ENCODE measurements at regions not wholly inside any gene's neighbourhood (a gene's known extent, or its start where the extent isn't known, plus 50 kb on each side); places are given as distances from the start of the nearest gene placed in this dataset.
A peak's percentile ranks its signal among the peaks of the same experiment; 100 is the strongest.
"Not testable (repeated sequence)": the region's sequence is repeated elsewhere in the genome, so short reads cannot be mapped to it uniquely, and the experiment has no call there.

DNA sequence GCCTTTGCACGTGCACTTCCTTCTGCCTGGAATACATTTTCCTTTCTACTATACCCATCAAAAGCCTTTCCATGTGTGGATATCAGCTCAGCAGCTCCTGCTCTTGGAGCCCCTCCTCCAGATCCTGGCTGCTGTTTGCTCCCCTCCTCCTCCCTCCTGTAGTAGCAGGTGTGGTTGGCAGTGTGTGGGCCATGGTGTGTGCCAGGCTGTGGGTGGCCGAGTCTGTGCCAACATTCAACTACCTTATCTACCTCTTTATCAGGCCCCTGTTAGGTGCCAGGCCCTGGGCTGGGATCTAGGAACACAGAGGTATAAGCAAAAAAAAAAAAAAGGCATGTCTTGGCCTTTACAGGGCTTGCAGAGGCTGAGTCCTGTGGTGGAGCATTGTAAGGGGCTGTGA is 180.6 kb upstream of the JUN start:
- Histone ChIP-seq H3K27me3 (ENCODE audit: control insufficient read depth, insufficient read depth, low read length) (no peaks in the 10 kb centered on the region), H3K9me3 (ENCODE audit: control insufficient read depth, insufficient read depth, low read length) (no peaks in the 10 kb centered on the region), H3K4me1 (ENCODE audit: control insufficient read depth, insufficient read depth, low read length) (peaks cover 8% of the 10 kb centered on the region), H3K27ac (ENCODE audit: low read depth, low read length) (no peak overlapping the region), H3K36me3 (ENCODE audit: control insufficient read depth, insufficient read depth, low read length) (no peaks in the 10 kb centered on the region), H3K4me3 (ENCODE audit: low read depth, low read length) (no peak overlapping the region)
- WGBS (ENCODE audit: insufficient coverage), result 88% methylated on average over 1 of the region's 2 CpGs
- DNase-seq (ENCODE audit: low read depth in 4 of 6, low spot score in 6 of 6), result no peak

DNA sequence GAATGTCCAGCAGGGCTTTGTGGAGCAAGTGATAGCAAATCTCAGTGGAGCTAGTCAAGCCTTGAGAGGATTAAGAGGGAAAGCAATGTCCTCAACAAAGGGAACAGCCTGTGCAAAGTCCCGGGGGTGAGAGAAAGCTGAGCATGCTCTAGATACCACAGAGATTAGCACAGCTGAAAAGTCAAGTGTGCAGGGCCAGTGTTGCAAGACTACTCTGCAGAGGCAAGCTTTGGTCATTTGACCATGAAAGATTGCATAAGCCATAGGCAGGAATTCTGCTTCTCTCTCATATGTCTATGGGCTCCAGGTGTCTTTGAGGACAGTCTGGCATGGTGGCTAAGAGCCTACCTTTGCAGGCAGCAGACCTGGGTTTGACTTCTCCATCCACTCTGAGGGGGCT is 181.0 kb upstream of the JUN start:
- DNase-seq (ENCODE audit: low read depth in 4 of 6, low spot score in 6 of 6), result no peak
- Histone ChIP-seq H3K36me3 (ENCODE audit: control insufficient read depth, insufficient read depth, low read length) (no peaks in the 10 kb centered on the region), H3K4me3 (ENCODE audit: low read depth, low read length) (no peak overlapping the region), H3K4me1 (ENCODE audit: control insufficient read depth, insufficient read depth, low read length) (peaks cover 8% of the 10 kb centered on the region), H3K27ac (ENCODE audit: low read depth, low read length) (no peak overlapping the region), H3K9me3 (ENCODE audit: control insufficient read depth, insufficient read depth, low read length) (no peaks in the 10 kb centered on the region), H3K27me3 (ENCODE audit: control insufficient read depth, insufficient read depth, low read length) (no peaks in the 10 kb centered on the region)
- WGBS (ENCODE audit: insufficient coverage), result 94% methylated on average over 1 of the region's 1 CpG

- no peaks in the 10 kb centered on the region for H3K9me3 ChIP-seq (ENCODE audit: control insufficient read depth, insufficient read depth, low read length)
- H3K27ac ChIP-seq (ENCODE audit: low read depth, low read length), result no peak overlapping the region
- no peak for DNase-seq (ENCODE audit: low read depth in 4 of 6, low spot score in 6 of 6)
- no peaks in the 10 kb centered on the region for H3K27me3 ChIP-seq (ENCODE audit: control insufficient read depth, insufficient read depth, low read length)
- 86% methylated on average over 6 of the region's 6 CpGs for WGBS (ENCODE audit: insufficient coverage)
- H3K4me3 ChIP-seq (ENCODE audit: low read depth, low read length), result no peak overlapping the region
- peaks cover 8% of the 10 kb centered on the region for H3K4me1 ChIP-seq (ENCODE audit: control insufficient read depth, insufficient read depth, low read length)
- no peaks in the 10 kb centered on the region for H3K36me3 ChIP-seq (ENCODE audit: control insufficient read depth, insufficient read depth, low read length)
These were observed 182.5 kb upstream of the JUN start for GRCh38 chr1:58966103-58966916.

DNA sequence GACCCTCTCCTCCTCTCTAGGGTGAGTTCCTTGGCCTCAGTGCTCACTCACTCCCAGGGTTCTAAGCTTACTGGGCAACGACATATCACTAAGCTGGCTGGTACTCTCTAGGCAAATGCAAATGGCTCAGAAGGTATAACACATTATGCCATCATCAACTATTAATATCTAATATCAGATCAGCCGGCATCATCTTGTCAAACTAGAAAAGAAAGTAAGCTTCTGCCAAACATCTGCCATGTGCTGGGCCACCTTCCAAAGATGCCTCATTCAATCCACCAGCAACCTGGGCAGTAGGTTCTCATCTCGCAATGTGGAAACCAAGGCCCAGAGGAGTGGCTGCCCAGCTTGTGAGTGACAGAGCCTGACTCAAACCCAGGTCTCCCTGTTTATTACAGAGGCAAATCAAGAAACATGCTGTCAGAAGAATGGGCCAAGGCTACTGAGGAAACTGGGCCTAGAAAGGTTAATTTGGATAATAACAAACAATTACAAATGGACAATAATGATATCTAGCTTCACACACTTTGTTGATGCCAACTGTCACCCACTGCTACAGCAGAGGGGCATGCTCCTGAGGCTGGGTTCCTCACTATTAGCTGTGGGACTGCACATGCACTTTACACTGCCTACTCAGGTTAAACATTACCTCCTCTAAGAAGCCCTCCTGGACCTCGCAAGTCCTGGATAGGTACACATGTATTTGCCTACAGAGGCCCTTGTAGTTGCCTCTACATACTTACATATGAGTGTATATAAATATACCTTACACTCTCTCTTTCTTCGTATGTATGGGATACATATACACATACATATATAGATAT is 183.3 kb upstream of the JUN start:
- H3K4me1 ChIP-seq (ENCODE audit: control insufficient read depth, insufficient read depth, low read length), result peaks cover 8% of the 10 kb centered on the region
- H3K27ac ChIP-seq (ENCODE audit: low read depth, low read length), result no peak overlapping the region
- DNase-seq (ENCODE audit: low read depth in 4 of 6, low spot score in 6 of 6), result no peak
- H3K9me3 ChIP-seq (ENCODE audit: control insufficient read depth, insufficient read depth, low read length), result no peaks in the 10 kb centered on the region
- no peaks in the 10 kb centered on the region for H3K27me3 ChIP-seq (ENCODE audit: control insufficient read depth, insufficient read depth, low read length)
- no peak overlapping the region for H3K4me3 ChIP-seq (ENCODE audit: low read depth, low read length)
- H3K36me3 ChIP-seq (ENCODE audit: control insufficient read depth, insufficient read depth, low read length), result no peaks in the 10 kb centered on the region
- 80% methylated on average over 3 of the region's 5 CpGs for WGBS (ENCODE audit: insufficient coverage)

- H3K27me3 ChIP-seq (ENCODE audit: control insufficient read depth, insufficient read depth, low read length), result no peaks in the 10 kb centered on the region
These were observed 184.6 kb upstream of the JUN start for GRCh38 chr1:58968360-58968952.

GRCh38 chr1:58969176-58969575 is 185.3 kb upstream of the JUN start:
- not testable (repeated sequence) for H3K4me1 ChIP-seq (ENCODE audit: control insufficient read depth, insufficient read depth, low read length); H3K4me3 ChIP-seq (ENCODE audit: low read depth, low read length); H3K36me3 ChIP-seq (ENCODE audit: control insufficient read depth, insufficient read depth, low read length); DNase-seq (ENCODE audit: low read depth in 4 of 6, low spot score in 6 of 6); H3K9me3 ChIP-seq (ENCODE audit: control insufficient read depth, insufficient read depth, low read length); H3K27ac ChIP-seq (ENCODE audit: low read depth, low read length); H3K27me3 ChIP-seq (ENCODE audit: control insufficient read depth, insufficient read depth, low read length)

More at GRCh38 chr1:58968360-58968952, 184.6 kb upstream of the JUN start:
- peak; percentile 24 to 90 (median 47) for DNase-seq (ENCODE audit: low read depth in 4 of 6, low spot score in 6 of 6)
- peak overlapping the region; percentile 53 for H3K27ac ChIP-seq (ENCODE audit: low read depth, low read length)
- H3K36me3 ChIP-seq (ENCODE audit: control insufficient read depth, insufficient read depth, low read length), result no peaks in the 10 kb centered on the region
- H3K4me1 ChIP-seq (ENCODE audit: control insufficient read depth, insufficient read depth, low read length), result peaks cover 8% of the 10 kb centered on the region
- no peaks in the 10 kb centered on the region for H3K9me3 ChIP-seq (ENCODE audit: control insufficient read depth, insufficient read depth, low read length)
- WGBS (ENCODE audit: insufficient coverage), result 32% methylated on average over 4 of the region's 4 CpGs
- no peak overlapping the region for H3K4me3 ChIP-seq (ENCODE audit: low read depth, low read length)

- H3K36me3 ChIP-seq (ENCODE audit: control insufficient read depth, insufficient read depth, low read length), result no peaks in the 10 kb centered on the region
- no peaks in the 10 kb centered on the region for H3K9me3 ChIP-seq (ENCODE audit: control insufficient read depth, insufficient read depth, low read length)
- peaks cover 8% of the 10 kb centered on the region for H3K4me1 ChIP-seq (ENCODE audit: control insufficient read depth, insufficient read depth, low read length)
- no peak for DNase-seq (ENCODE audit: low read depth in 4 of 6, low spot score in 6 of 6)
- H3K27ac ChIP-seq (ENCODE audit: low read depth, low read length), result no peak overlapping the region
- no peak overlapping the region for H3K4me3 ChIP-seq (ENCODE audit: low read depth, low read length)
- 78% methylated on average over 4 of the region's 4 CpGs for WGBS (ENCODE audit: insufficient coverage)
- no peaks in the 10 kb centered on the region for H3K27me3 ChIP-seq (ENCODE audit: control insufficient read depth, insufficient read depth, low read length)
These were observed 187.8 kb upstream of the JUN start for GRCh38 chr1:58971629-58972140.

DNA sequence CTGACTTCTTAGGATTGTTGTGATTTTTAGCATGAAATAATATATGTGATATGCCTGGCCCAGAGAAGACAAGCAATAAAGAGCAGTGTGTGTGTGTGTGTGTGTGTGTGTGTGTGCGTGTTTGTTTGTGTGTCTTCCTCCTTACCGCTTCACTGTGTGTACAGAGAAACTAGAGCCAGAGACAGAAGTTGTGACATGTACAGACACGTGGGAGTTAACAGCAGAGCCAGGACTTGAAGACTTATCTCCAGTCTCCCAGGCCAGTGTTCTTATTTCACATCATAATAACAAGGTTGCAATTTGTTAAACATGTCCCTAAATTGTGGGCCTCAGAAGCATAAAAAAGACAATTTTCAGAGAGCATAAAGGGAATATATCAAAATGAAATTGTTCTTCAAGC is 192.0 kb upstream of the JUN start:
- Histone ChIP-seq H3K9me3 (ENCODE audit: control insufficient read depth, insufficient read depth, low read length) (no peaks in the 10 kb centered on the region), H3K4me3 (ENCODE audit: low read depth, low read length) (no peak overlapping the region), H3K36me3 (ENCODE audit: control insufficient read depth, insufficient read depth, low read length) (no peaks in the 10 kb centered on the region), H3K4me1 (ENCODE audit: control insufficient read depth, insufficient read depth, low read length) (peaks cover 5% of the 10 kb centered on the region), H3K27me3 (ENCODE audit: control insufficient read depth, insufficient read depth, low read length) (no peaks in the 10 kb centered on the region), H3K27ac (ENCODE audit: low read depth, low read length) (no peak overlapping the region)
- no peak for DNase-seq (ENCODE audit: low read depth in 4 of 6, low spot score in 6 of 6)
- WGBS (ENCODE audit: insufficient coverage), result no CpG with 5 or more reads among the region's 3 CpGs

GRCh38 chr1:58976294-58976693 is 192.4 kb upstream of the JUN start:
- DNase-seq (ENCODE audit: low read depth in 4 of 6, low spot score in 6 of 6), result no peak
- 100% methylated on average over 1 of the region's 1 CpG for WGBS (ENCODE audit: insufficient coverage)

More at GRCh38 chr1:58976294-58976693, 192.4 kb upstream of the JUN start:
- Histone ChIP-seq H3K36me3 (ENCODE audit: control insufficient read depth, insufficient read depth, low read length) (no peaks in the 10 kb centered on the region), H3K4me3 (ENCODE audit: low read depth, low read length) (no peak overlapping the region), H3K27me3 (ENCODE audit: control insufficient read depth, insufficient read depth, low read length) (no peaks in the 10 kb centered on the region), H3K27ac (ENCODE audit: low read depth, low read length) (no peak overlapping the region), H3K4me1 (ENCODE audit: control insufficient read depth, insufficient read depth, low read length) (peaks cover 5% of the 10 kb centered on the region), H3K9me3 (ENCODE audit: control insufficient read depth, insufficient read depth, low read length) (no peaks in the 10 kb centered on the region)
